B cell (primary cell): ENCODE measurements at regions not wholly inside any gene's neighbourhood (a gene's known extent, or its start where the extent isn't known, plus 50 kb on each side); places are given as distances from the start of the nearest gene placed in this dataset.

Experiments
- EZH2 ChIP-seq: IDR thresholded peaks from 2 replicates; pipeline ENCODE4 v1.6.1; 2012; ENCODE audit warnings: borderline replicate concordance, low read depth, mild to moderate bottlenecking, moderate library complexity, low read length; ENCODE audit not compliant: insufficient read depth, poor library complexity, severe bottlenecking
- TF ChIP-seq, protein P1 (sequence below): fragments of 200-600 bp; IDR thresholded peaks from one replicate; pipeline ENCODE4 v1.8.0; 2022; ENCODE audit warnings: antibody characterized with exemption, mild to moderate bottlenecking

GRCh38 chrX:63128509-63128908 is 222.6 kb downstream of the SPIN4 start:
- no peak for TF ChIP-seq EZH2
- TF ChIP-seq, protein P1, sequence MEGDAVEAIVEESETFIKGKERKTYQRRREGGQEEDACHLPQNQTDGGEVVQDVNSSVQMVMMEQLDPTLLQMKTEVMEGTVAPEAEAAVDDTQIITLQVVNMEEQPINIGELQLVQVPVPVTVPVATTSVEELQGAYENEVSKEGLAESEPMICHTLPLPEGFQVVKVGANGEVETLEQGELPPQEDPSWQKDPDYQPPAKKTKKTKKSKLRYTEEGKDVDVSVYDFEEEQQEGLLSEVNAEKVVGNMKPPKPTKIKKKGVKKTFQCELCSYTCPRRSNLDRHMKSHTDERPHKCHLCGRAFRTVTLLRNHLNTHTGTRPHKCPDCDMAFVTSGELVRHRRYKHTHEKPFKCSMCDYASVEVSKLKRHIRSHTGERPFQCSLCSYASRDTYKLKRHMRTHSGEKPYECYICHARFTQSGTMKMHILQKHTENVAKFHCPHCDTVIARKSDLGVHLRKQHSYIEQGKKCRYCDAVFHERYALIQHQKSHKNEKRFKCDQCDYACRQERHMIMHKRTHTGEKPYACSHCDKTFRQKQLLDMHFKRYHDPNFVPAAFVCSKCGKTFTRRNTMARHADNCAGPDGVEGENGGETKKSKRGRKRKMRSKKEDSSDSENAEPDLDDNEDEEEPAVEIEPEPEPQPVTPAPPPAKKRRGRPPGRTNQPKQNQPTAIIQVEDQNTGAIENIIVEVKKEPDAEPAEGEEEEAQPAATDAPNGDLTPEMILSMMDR, result peak; percentile 54
